ACC112 (cell line): ENCODE measurements at regions not wholly inside any gene's neighbourhood (a gene's known extent, or its start where the extent isn't known, plus 50 kb on each side); places are given as distances from the start of the nearest gene placed in this dataset.
"Not testable (repeated sequence)": the region's sequence is repeated elsewhere in the genome, so short reads cannot be mapped to it uniquely, and the experiment has no call there.

ENCODE experiments used
- H2AFZ ChIP-seq: fragments of 200-600 bp; sonication (generic); one replicate; pipeline ENCODE4 v1.6.0; 2017; ENCODE audit warnings: antibody characterized with exemption, low read length; ENCODE audit not compliant: unreplicated experiment
- H3K27ac ChIP-seq: fragments of 200-600 bp; sonication (generic); 2 replicates; pipeline ENCODE4 v1.5.1; 2014; ENCODE audit warnings: low read depth, mild to moderate bottlenecking, antibody characterized with exemption, low read length, moderate library complexity
- H3K27me3 ChIP-seq: fragments of 200-600 bp; sonication (generic); 2 replicates; pipeline ENCODE4 v1.6.1; 2014; ENCODE audit warnings: mild to moderate bottlenecking, antibody characterized with exemption, low read length, moderate library complexity, mixed read lengths; ENCODE audit not compliant: insufficient read depth
- H3K36me3 ChIP-seq: fragments of 200-600 bp; sonication (generic); 2 replicates; pipeline ENCODE4 v1.6.1; 2016; ENCODE audit warnings: mild to moderate bottlenecking, antibody characterized with exemption, low read length, moderate library complexity, mixed read lengths; ENCODE audit not compliant: insufficient read depth
- H3K4me1 ChIP-seq: fragments of 200-600 bp; sonication (generic); one replicate; pipeline ENCODE4 v1.6.1; 2016; ENCODE audit warnings: low read length, mixed read lengths; ENCODE audit not compliant: insufficient read depth, unreplicated experiment, control insufficient read depth
- H3K4me3 ChIP-seq: fragments of 200-600 bp; sonication (generic); 2 replicates; pipeline ENCODE4 v1.5.1; 2014; ENCODE audit warnings: mild to moderate bottlenecking, low read depth, low read length
- H3K79me2 ChIP-seq: fragments of 200-600 bp; sonication (generic); one replicate; pipeline ENCODE4 v1.6.0; 2016; ENCODE audit warnings: low read length; ENCODE audit not compliant: control insufficient read depth, unreplicated experiment, insufficient read depth

DNA sequence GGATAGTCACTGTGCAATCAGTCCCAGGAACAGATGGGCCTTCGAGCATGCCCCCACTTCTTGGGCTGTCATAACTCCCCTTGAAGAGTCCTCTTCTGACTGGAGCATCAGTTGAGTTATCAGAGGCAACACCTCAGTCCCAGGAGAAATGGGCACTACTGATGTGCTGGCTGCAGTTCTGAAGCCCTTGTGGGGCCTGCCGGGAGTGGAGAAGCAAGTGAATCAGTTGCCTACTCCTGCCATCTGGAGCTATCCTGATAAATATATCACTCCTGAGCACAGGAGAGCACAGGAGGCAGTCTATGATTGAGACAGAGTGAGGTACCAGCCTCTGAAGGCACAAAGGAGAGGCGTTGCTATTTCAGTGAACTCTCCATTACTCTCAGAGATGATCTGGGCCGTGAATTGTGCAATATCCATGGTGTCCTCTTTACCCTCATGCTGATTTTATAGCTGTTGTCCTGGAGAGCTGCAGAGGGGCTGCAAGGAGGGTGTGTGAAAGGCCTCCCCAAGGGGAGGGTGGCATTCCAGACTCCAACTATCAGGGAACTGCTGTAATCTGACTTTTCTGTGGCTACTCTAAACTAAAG, 344.2 kb upstream of the ROPN1 start:
- no peak overlapping the region for H3K27ac ChIP-seq
- no peak overlapping the region for H2AFZ ChIP-seq
- H3K36me3 ChIP-seq = no peaks in the 10 kb centered on the region
- H3K4me3 ChIP-seq = no peak overlapping the region
- no peaks in the 10 kb centered on the region for H3K79me2 ChIP-seq
- peaks cover 44% of the 10 kb centered on the region for H3K27me3 ChIP-seq
- no peaks in the 10 kb centered on the region for H3K4me1 ChIP-seq

DNA sequence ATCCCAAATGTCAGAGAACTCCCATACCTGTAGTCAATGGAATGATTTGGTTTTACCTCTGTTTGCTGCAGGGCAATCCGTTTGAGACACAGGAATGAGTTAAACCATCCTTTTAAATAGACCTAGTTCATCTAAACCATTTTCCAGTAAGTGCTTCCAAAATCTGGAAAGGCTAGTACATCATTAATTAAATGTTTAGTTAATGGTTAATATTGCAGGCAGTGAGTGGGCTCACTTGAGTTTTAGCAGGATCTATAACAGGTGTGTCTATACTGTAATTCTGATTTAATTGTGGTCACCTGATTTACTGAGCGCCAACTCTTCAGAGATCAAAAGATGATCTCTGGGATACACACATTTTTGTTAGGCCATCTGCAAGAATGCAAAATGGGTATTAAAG, 353.9 kb upstream of the ROPN1 start:
- H2AFZ ChIP-seq = no peak overlapping the region
- no peaks in the 10 kb centered on the region for H3K79me2 ChIP-seq
- no peaks in the 10 kb centered on the region for H3K36me3 ChIP-seq
- peaks cover 79% of the 10 kb centered on the region for H3K27me3 ChIP-seq
- H3K4me1 ChIP-seq = no peaks in the 10 kb centered on the region
- no peak overlapping the region for H3K27ac ChIP-seq
- no peak overlapping the region for H3K4me3 ChIP-seq

DNA sequence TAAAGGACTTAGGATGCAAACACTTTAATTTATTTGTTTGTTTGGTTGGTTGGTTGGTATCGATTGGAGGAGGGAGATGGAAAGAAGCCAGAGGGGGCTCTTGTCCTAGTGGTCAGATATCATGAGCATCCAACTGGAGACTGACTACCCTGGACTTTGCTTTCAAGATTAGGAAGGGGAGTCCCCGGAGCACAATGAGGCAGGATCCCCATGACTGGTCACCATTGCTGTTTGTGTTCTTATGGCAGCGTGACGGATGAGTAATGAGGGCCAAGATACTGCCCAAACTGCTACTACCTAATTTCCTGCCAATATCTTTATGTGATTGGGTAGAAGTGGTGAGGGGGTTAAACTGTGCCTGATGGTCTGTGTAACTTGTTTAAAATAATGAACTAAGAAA, 354.6 kb upstream of the ROPN1 start:
- no peak overlapping the region for H2AFZ ChIP-seq
- peaks cover 79% of the 10 kb centered on the region for H3K27me3 ChIP-seq
- no peak overlapping the region for H3K27ac ChIP-seq
- H3K4me3 ChIP-seq = no peak overlapping the region
- H3K36me3 ChIP-seq = no peaks in the 10 kb centered on the region
- no peaks in the 10 kb centered on the region for H3K79me2 ChIP-seq
- H3K4me1 ChIP-seq = no peaks in the 10 kb centered on the region

DNA sequence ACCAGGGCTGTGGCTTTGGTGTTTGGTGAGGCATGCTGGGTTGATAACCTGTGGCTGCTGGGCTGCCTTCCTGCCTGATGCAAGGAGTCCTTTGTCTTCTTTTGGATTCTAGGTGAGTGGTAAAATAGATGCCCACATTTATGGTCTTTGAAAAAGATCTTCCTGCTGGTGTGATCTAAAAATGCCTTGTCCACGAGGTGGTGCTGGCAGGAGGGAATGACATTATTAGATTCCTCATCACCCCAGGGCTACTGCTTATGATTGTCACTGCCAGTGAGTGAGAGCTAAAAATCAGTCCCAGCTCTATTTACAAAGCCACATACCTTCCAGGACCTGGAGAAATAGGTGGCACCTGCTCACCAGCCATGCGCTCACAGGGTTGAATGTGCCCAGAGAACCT, 355.5 kb upstream of the ROPN1 start:
- Histone ChIP-seq H2AFZ (no peak overlapping the region), H3K36me3 (no peaks in the 10 kb centered on the region), H3K27ac (no peak overlapping the region), H3K79me2 (no peaks in the 10 kb centered on the region), H3K4me1 (no peaks in the 10 kb centered on the region), H3K4me3 (no peak overlapping the region), H3K27me3 (peaks cover 72% of the 10 kb centered on the region)

DNA sequence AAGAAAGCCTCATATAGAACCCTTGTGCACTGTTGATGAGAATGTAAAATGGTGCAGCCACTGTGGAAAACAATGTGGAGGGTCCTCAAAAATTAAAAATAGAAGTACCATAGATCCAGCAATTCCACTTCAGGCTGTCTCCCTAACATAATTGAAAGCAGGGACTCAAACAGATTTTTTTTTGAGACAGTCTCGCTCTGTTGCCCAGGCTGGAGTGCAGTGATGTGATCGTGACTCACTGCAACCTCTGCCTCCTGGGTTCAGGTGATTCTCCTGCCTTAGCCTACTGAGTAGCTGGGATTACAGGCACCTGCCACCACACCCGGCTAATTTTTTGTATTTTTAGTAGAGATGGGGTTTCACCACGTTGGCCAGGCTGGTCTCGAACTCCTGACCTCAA, 356.6 kb upstream of the ROPN1 start:
- not testable (repeated sequence) for H3K79me2 ChIP-seq, H3K4me3 ChIP-seq, H2AFZ ChIP-seq, H3K4me1 ChIP-seq, H3K27ac ChIP-seq, H3K36me3 ChIP-seq
- H3K27me3 ChIP-seq = peaks cover 69% of the 10 kb centered on the region

DNA sequence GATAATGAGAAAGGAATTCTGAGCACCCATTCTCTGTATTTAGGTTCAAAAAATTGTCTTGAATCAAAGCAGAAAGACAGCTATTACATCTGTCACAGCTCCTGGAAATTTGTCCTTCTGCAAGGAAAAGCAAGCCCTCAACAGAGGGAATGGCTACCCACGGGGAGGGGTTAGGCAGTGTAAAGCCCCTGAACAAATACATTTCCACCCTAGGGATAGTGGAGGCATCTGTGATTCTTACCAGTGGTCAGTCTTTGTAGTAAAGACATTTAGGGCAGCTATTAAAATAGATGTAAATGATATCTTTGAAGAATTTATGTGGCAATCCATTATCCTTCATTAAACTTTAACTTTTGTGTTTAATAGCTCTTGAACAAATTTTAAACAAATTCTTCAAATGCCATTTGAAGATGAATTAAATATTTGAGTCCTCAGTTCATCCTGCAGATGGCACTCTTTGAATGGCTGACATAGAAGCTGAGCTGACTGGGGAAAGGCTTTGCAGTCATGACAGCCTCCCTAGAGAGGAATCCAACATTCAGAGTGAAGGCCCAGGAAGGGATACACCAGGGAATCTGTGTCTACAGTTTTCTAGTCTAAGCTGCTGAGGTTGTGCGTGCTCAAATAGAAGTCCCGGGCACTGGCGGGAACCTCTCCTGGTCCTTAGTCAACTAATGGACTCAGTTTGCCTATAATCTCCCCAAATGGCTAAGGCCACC, 359.7 kb upstream of the ROPN1 start:
- Histone ChIP-seq H3K4me1 (no peaks in the 10 kb centered on the region), H3K79me2 (no peaks in the 10 kb centered on the region), H3K4me3 (no peak overlapping the region), H3K27me3 (peaks cover 61% of the 10 kb centered on the region), H2AFZ (no peak overlapping the region), H3K27ac (no peak overlapping the region), H3K36me3 (no peaks in the 10 kb centered on the region)

DNA sequence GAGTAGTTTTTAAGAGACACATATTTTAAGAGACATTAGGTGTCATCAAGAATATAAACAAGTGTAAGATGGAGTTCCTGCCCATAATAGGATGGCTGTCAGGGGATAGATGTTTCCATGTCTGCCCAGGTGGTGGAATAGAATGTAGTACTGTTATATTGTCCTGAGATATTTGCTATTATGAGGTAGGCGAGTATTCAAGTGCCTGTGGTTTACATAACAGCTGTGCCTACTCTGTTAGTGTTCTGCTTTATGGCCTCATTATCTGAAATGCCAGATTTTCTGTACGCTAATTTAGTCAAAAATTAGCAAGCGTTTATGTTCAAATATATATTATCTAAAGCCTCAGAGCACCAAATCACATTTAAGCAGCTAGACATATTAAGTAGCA, 360.2 kb upstream of the ROPN1 start:
- Histone ChIP-seq H3K27ac (no peak overlapping the region), H3K4me1 (no peaks in the 10 kb centered on the region), H3K27me3 (peaks cover 63% of the 10 kb centered on the region), H2AFZ (no peak overlapping the region), H3K79me2 (no peaks in the 10 kb centered on the region), H3K36me3 (no peaks in the 10 kb centered on the region), H3K4me3 (no peak overlapping the region)

DNA sequence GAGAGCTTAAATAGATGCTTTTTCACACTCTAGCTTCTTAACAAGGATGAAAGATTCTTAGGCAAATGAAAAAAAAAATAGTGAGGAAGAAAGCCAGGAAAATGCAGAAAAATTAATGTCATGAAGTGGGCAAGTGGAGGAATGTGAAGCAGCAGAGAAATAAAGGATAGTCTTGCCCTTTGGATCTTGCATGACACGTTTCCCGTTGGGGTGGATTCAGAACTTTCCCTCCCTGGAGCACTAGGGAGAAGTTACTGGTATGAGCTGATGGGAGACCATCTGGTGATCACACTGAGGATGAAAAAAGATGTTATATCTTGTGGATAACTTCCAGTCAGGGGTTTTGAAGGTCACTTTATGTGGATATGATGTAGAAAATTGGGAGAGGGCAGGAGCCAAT, 361.8 kb upstream of the ROPN1 start:
- H3K79me2 ChIP-seq = no peaks in the 10 kb centered on the region
- no peaks in the 10 kb centered on the region for H3K4me1 ChIP-seq
- no peak overlapping the region for H2AFZ ChIP-seq
- H3K27me3 ChIP-seq = peaks cover 68% of the 10 kb centered on the region
- no peak overlapping the region for H3K27ac ChIP-seq
- no peaks in the 10 kb centered on the region for H3K36me3 ChIP-seq
- no peak overlapping the region for H3K4me3 ChIP-seq

DNA sequence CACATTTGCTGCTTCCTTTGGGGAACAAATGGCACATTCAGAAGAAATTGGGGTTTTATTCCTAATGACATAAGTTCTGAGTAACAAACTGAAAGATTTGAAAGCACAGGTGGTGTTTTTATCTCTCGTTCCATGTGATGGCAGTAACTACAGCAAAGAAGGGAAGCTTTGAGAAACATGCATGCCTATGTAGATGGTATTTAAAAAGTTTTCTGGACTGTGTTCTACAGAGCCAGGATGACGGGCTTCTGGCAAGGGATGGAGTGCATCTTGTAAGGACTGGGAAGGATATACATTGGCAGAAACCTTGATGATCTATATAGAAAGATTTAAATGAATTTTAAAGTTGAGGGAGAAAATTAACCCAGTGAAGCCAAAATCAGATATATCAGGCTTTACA, 362.2 kb upstream of the ROPN1 start:
- H3K27me3 ChIP-seq = peaks cover 70% of the 10 kb centered on the region
- no peaks in the 10 kb centered on the region for H3K36me3 ChIP-seq
- no peak overlapping the region for H2AFZ ChIP-seq
- no peaks in the 10 kb centered on the region for H3K4me1 ChIP-seq
- H3K4me3 ChIP-seq = no peak overlapping the region
- no peak overlapping the region for H3K27ac ChIP-seq
- no peaks in the 10 kb centered on the region for H3K79me2 ChIP-seq

DNA sequence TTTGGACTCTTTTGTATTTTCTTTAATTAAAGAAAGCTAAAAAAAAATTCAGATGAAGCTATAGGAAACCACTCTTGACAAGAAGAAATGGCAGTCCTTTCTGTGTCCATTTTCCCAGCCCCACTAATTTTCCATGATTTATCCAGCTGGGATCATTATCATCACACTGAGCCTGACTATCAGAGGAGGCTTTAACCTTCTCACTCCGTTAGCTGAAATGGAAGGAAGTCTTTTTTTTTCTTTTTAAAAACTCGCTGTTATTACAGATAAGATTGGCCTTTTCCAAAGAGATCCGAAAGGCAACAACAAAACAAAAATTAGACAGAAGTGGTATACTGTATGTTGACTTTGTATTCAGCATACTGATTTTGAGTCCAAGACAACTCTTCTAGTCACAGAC, 366.2 kb upstream of the ROPN1 start:
- no peaks in the 10 kb centered on the region for H3K79me2 ChIP-seq
- no peak overlapping the region for H2AFZ ChIP-seq
- peaks cover 70% of the 10 kb centered on the region for H3K27me3 ChIP-seq
- peaks cover 2% of the 10 kb centered on the region for H3K4me1 ChIP-seq
- H3K36me3 ChIP-seq = no peaks in the 10 kb centered on the region
- no peak overlapping the region for H3K4me3 ChIP-seq
- H3K27ac ChIP-seq = no peak overlapping the region

DNA sequence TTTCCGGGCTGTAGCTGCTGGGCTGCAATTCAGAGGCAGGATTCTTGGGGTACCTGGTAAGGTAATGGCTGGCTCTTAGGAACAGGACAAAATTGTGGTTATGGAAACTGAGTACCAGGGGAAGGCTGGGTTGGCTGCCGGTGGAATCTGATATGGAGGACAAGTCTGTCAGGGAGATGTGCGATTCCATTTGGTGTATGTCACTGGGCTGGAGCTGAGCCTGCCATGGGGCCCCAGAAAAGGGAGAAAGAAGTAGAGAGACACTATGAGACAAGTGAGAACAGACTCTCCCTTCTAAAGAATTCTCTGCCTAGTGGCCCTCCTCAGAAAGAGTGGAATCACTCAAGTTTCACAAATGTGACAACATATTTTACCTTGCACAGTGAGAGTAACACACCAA, 368.2 kb upstream of the ROPN1 start:
- Histone ChIP-seq H3K79me2 (no peaks in the 10 kb centered on the region), H3K4me3 (no peak overlapping the region), H3K4me1 (peaks cover 14% of the 10 kb centered on the region), H3K36me3 (no peaks in the 10 kb centered on the region), H3K27me3 (peaks cover 50% of the 10 kb centered on the region), H3K27ac (no peak overlapping the region), H2AFZ (no peak overlapping the region)
